HEK293 (cell line): ENCODE measurements at regions not wholly inside any gene's neighbourhood (a gene's known extent, or its start where the extent isn't known, plus 50 kb on each side); places are given as distances from the start of the nearest gene placed in this dataset.

Source experiments
- YY2 ChIP-seq: fragments of 450-650 bp; formaldehyde crosslinking; IDR thresholded peaks from 2 replicates; pipeline ENCODE4 v1.5.1; 2016; ENCODE audit warnings: missing biosample characterization, missing genetic modification characterization
- ZNF138 ChIP-seq: fragments of 450-650 bp; formaldehyde crosslinking; IDR thresholded peaks from 2 replicates; pipeline ENCODE4 v1.5.1; 2016; ENCODE audit warnings: missing biosample characterization, missing genetic modification characterization, borderline replicate concordance
- ZNF16 ChIP-seq: fragments of 450-650 bp; formaldehyde crosslinking; IDR thresholded peaks from 2 replicates; pipeline ENCODE4 v1.5.1; 2016; ENCODE audit warnings: low read depth, missing biosample characterization, missing genetic modification characterization
- ZNF174 ChIP-seq: fragments of 450-650 bp; formaldehyde crosslinking; IDR thresholded peaks from 2 replicates; pipeline ENCODE4 v1.5.0; 2017; ENCODE audit warnings: missing biosample characterization, mild to moderate bottlenecking, missing genetic modification characterization
- ZNF211 ChIP-seq: fragments of 450-650 bp; formaldehyde crosslinking; IDR thresholded peaks from 2 replicates; pipeline ENCODE4 v1.5.1; 2016; ENCODE audit warnings: low read depth, missing biosample characterization, missing genetic modification characterization
- ZNF423 ChIP-seq: fragments of 450-650 bp; formaldehyde crosslinking; IDR thresholded peaks from 2 replicates; pipeline ENCODE4 v1.5.1; 2016; ENCODE audit warnings: missing biosample characterization, missing genetic modification characterization
- ZNF558 ChIP-seq: fragments of 450-650 bp; formaldehyde crosslinking; IDR thresholded peaks from 2 replicates; pipeline ENCODE4 v1.5.1; 2016; ENCODE audit warnings: missing biosample characterization, missing genetic modification characterization
- ZNF843 ChIP-seq: fragments of 450-650 bp; formaldehyde crosslinking; IDR thresholded peaks from 2 replicates; pipeline ENCODE4 v1.5.1; 2016; ENCODE audit warnings: missing biosample characterization, missing genetic modification characterization
- TF ChIP-seq, protein P1 (sequence below): fragments of 450-650 bp; formaldehyde crosslinking; IDR thresholded peaks from 2 replicates; pipeline ENCODE4 v1.5.1; 2016; ENCODE audit warnings: missing biosample characterization, missing genetic modification characterization
- TF ChIP-seq, protein P2 (sequence below): fragments of 450-650 bp; formaldehyde crosslinking; IDR thresholded peaks from 2 replicates; pipeline ENCODE4 v1.5.1; 2017; ENCODE audit warnings: missing biosample characterization, missing genetic modification characterization
- TF ChIP-seq, protein P3 (sequence below): IDR thresholded peaks from 2 replicates; pipeline ENCODE4 v1.6.1; 2011; ENCODE audit warnings: mild to moderate bottlenecking, low read depth, low read length, borderline replicate concordance
- TF ChIP-seq, protein P4 (sequence below): fragments of 450-650 bp; formaldehyde crosslinking; IDR thresholded peaks from 2 replicates; pipeline ENCODE4 v1.5.1; 2016; ENCODE audit warnings: missing biosample characterization, missing genetic modification characterization, low read depth
- TF ChIP-seq, protein P5 (sequence below): fragments of 450-650 bp; formaldehyde crosslinking; IDR thresholded peaks from 2 replicates; pipeline ENCODE4 v1.5.1; 2016; ENCODE audit warnings: missing biosample characterization, missing genetic modification characterization
- TF ChIP-seq, protein P6 (sequence below): fragments of 450-650 bp; formaldehyde crosslinking; IDR thresholded peaks from 2 replicates; pipeline ENCODE4 v1.5.1; 2016; ENCODE audit warnings: missing biosample characterization, missing genetic modification characterization

DNA sequence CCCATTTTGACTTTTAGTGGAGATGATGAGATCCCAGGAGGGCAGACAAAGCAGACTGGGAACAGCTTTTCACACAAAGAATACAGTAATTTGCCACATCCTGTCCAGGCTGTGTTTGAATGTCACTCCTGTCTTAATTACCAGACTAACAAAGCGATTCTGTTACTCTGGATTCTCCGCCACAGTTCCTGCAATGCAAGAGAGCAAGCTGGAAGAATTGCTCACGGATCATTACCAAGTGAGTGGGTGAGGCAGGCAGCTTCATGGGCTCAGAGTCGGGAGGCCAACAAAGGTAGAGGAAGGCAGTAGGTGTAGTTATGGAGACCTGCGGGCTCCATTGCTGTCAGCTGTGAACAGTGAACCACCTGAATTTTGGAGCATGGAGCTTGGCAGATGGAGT lies 250.5 kb upstream of the ATP5MC3 start:
- TF ChIP-seq, protein P1, sequence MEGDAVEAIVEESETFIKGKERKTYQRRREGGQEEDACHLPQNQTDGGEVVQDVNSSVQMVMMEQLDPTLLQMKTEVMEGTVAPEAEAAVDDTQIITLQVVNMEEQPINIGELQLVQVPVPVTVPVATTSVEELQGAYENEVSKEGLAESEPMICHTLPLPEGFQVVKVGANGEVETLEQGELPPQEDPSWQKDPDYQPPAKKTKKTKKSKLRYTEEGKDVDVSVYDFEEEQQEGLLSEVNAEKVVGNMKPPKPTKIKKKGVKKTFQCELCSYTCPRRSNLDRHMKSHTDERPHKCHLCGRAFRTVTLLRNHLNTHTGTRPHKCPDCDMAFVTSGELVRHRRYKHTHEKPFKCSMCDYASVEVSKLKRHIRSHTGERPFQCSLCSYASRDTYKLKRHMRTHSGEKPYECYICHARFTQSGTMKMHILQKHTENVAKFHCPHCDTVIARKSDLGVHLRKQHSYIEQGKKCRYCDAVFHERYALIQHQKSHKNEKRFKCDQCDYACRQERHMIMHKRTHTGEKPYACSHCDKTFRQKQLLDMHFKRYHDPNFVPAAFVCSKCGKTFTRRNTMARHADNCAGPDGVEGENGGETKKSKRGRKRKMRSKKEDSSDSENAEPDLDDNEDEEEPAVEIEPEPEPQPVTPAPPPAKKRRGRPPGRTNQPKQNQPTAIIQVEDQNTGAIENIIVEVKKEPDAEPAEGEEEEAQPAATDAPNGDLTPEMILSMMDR (tag by site-specific recombination) = no peak
- TF ChIP-seq YY2 (no peak), ZNF16 (tag by site-specific recombination) (no peak), ZNF558 (no peak), ZNF138 (tag by site-specific recombination) (no peak), ZNF211 (no peak), ZNF843 (no peak), ZNF174 (tag by site-specific recombination) (no peak), ZNF423 (no peak)
- TF ChIP-seq, protein P2, sequence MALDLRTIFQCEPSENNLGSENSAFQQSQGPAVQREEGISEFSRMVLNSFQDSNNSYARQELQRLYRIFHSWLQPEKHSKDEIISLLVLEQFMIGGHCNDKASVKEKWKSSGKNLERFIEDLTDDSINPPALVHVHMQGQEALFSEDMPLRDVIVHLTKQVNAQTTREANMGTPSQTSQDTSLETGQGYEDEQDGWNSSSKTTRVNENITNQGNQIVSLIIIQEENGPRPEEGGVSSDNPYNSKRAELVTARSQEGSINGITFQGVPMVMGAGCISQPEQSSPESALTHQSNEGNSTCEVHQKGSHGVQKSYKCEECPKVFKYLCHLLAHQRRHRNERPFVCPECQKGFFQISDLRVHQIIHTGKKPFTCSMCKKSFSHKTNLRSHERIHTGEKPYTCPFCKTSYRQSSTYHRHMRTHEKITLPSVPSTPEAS = no peak
- TF ChIP-seq, protein P3, sequence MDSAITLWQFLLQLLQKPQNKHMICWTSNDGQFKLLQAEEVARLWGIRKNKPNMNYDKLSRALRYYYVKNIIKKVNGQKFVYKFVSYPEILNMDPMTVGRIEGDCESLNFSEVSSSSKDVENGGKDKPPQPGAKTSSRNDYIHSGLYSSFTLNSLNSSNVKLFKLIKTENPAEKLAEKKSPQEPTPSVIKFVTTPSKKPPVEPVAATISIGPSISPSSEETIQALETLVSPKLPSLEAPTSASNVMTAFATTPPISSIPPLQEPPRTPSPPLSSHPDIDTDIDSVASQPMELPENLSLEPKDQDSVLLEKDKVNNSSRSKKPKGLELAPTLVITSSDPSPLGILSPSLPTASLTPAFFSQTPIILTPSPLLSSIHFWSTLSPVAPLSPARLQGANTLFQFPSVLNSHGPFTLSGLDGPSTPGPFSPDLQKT = no peak
- TF ChIP-seq, protein P4, sequence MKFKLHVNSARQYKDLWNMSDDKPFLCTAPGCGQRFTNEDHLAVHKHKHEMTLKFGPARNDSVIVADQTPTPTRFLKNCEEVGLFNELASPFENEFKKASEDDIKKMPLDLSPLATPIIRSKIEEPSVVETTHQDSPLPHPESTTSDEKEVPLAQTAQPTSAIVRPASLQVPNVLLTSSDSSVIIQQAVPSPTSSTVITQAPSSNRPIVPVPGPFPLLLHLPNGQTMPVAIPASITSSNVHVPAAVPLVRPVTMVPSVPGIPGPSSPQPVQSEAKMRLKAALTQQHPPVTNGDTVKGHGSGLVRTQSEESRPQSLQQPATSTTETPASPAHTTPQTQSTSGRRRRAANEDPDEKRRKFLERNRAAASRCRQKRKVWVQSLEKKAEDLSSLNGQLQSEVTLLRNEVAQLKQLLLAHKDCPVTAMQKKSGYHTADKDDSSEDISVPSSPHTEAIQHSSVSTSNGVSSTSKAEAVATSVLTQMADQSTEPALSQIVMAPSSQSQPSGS (tag by site-specific recombination) = no peak
- TF ChIP-seq, protein P5, sequence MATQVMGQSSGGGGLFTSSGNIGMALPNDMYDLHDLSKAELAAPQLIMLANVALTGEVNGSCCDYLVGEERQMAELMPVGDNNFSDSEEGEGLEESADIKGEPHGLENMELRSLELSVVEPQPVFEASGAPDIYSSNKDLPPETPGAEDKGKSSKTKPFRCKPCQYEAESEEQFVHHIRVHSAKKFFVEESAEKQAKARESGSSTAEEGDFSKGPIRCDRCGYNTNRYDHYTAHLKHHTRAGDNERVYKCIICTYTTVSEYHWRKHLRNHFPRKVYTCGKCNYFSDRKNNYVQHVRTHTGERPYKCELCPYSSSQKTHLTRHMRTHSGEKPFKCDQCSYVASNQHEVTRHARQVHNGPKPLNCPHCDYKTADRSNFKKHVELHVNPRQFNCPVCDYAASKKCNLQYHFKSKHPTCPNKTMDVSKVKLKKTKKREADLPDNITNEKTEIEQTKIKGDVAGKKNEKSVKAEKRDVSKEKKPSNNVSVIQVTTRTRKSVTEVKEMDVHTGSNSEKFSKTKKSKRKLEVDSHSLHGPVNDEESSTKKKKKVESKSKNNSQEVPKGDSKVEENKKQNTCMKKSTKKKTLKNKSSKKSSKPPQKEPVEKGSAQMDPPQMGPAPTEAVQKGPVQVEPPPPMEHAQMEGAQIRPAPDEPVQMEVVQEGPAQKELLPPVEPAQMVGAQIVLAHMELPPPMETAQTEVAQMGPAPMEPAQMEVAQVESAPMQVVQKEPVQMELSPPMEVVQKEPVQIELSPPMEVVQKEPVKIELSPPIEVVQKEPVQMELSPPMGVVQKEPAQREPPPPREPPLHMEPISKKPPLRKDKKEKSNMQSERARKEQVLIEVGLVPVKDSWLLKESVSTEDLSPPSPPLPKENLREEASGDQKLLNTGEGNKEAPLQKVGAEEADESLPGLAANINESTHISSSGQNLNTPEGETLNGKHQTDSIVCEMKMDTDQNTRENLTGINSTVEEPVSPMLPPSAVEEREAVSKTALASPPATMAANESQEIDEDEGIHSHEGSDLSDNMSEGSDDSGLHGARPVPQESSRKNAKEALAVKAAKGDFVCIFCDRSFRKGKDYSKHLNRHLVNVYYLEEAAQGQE = no peak
- TF ChIP-seq, protein P6, sequence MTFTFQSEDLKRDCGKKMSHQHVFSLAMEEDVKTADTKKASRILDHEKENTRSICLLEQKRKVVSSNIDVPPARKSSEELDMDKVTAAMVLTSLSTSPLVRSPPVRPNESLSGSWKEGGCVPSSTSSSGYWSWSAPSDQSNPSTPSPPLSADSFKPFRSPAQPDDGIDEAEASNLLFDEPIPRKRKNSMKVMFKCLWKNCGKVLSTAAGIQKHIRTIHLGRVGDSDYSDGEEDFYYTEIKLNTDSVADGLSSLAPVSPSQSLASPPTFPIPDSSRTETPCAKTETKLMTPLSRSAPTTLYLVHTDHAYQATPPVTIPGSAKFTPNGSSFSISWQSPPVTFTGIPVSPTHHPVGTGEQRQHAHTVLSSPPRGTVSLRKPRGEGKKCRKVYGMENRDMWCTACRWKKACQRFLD (tag by site-specific recombination) = no peak
